ENCODE measurements at regions not wholly inside any gene's neighbourhood (a gene's known extent, or its start where the extent isn't known, plus 50 kb on each side); places are given as distances from the start of the nearest gene placed in this dataset.

DNA sequence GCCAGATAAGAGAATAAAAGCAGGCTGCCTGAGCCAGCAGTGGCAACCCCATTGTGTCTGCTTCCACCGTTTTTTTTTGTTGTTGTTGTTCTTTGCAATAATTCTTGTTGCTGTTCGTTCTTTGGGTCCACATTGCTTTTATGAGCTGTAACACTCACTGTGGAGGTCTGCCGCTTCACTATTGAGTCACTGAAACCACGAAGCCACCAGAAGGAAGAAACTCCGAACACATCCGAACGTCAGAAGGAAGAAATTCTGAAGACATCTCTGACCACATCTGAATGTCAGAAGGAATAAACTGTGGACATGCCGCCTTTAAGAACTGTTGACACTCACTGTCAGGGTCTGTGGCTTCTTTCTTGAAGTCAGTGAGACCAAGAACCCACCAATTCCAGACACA is 110.5 kb downstream of the PCDH18 start:
- CTCF ChIA-PET: no interaction called here
- Histone ChIP-seq H3K27me3 (replicated peaks; ENCODE audit: insufficient read depth, low read depth, low read length, poor library complexity) (no peaks in the 10 kb centered on the region), H3K27ac (ENCODE audit: low read depth, low read length, poor library complexity, severe bottlenecking) (no peak overlapping the region), H3K4me3 (ENCODE audit: low read depth, low read length, poor library complexity, severe bottlenecking) (no peak overlapping the region), H3K4me1 (ENCODE audit: insufficient read depth, low read length, poor library complexity, severe bottlenecking) (no peaks in the 10 kb centered on the region), H3K9me3 (ENCODE audit: low read depth, low read length, poor library complexity, severe bottlenecking) (no peaks in the 10 kb centered on the region), H3K36me3 (ENCODE audit: insufficient read depth, low read length, poor library complexity, severe bottlenecking) (no peaks in the 10 kb centered on the region)
- no peak for DNase-seq (ENCODE audit: low spot score)
- BruUV-seq (replicated peaks): no TSS peak
- POLR2A ChIA-PET (ENCODE audit: low non-redundant PET): interaction anchor here (0.7 kb wide), 1 partner anchor 1189 kb away, joined by 3 read pairs; no protein-coding TSS in a partner anchor
- TF ChIP-seq CTCF (conservative IDR thresholded peaks at IDR 0.05; ENCODE audit: low read depth, low read length) (no peak), EZH2 (IDR thresholded peaks at IDR 0.05; ENCODE audit: borderline replicate concordance, low read depth, low read length, poor library complexity, severe bottlenecking) (no peak)
- intact Hi-C loops (cut with micrococcal nuclease; ENCODE audit: unreplicated experiment): no loop called here

DNA sequence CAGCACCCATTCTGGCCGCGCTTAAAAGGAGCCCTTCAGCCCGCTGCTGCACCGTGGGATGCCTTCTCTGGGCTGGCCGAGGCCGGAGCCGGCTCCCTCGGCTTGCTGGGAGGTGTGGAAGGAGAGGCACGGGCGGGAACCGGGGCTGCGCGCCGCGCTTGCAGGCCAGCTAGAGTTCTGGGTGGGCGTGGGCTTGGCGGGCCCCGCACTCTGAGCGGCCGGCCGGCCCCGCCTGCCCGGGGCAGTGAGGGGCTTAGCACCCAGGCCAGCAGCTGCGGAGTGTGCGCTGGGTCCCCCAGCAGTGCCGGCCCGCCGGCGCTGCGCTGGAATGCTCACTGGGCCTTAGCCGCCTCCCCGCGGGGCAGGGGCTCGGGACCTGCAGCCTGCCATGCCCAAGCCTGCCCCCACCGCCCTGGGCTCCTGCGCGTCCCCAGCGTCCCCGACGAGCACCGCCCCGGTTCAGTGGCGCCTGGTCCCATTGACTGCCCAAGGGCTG is 111.3 kb downstream of the PCDH18 start:
- Histone ChIP-seq H3K9me3 (ENCODE audit: low read depth, low read length, poor library complexity, severe bottlenecking) (no peaks in the 10 kb centered on the region), H3K4me1 (ENCODE audit: insufficient read depth, low read length, poor library complexity, severe bottlenecking) (no peaks in the 10 kb centered on the region), H3K36me3 (ENCODE audit: insufficient read depth, low read length, poor library complexity, severe bottlenecking) (no peaks in the 10 kb centered on the region), H3K4me3 (ENCODE audit: low read depth, low read length, poor library complexity, severe bottlenecking) (no peak overlapping the region), H3K27ac (ENCODE audit: low read depth, low read length, poor library complexity, severe bottlenecking) (no peak overlapping the region), H3K27me3 (replicated peaks; ENCODE audit: insufficient read depth, low read depth, low read length, poor library complexity) (no peaks in the 10 kb centered on the region)
- CTCF ChIA-PET: no interaction called here
- no peak for TF ChIP-seq EZH2 (IDR thresholded peaks at IDR 0.05; ENCODE audit: borderline replicate concordance, low read depth, low read length, poor library complexity, severe bottlenecking)
- TF ChIP-seq CTCF (conservative IDR thresholded peaks at IDR 0.05; ENCODE audit: low read depth, low read length): no peak
- intact Hi-C loops (cut with micrococcal nuclease; ENCODE audit: unreplicated experiment): no loop called here
- POLR2A ChIA-PET (ENCODE audit: low non-redundant PET): no interaction called here
- DNase-seq (ENCODE audit: low spot score): no peak
- BruUV-seq (replicated peaks): no TSS peak

GRCh38 chr4:137417676-137418075 is 114.6 kb downstream of the PCDH18 start:
- Histone ChIP-seq H3K4me3 (ENCODE audit: low read depth, low read length, poor library complexity, severe bottlenecking) (no peak overlapping the region), H3K9me3 (ENCODE audit: low read depth, low read length, poor library complexity, severe bottlenecking) (no peaks in the 10 kb centered on the region), H3K27ac (ENCODE audit: low read depth, low read length, poor library complexity, severe bottlenecking) (no peak overlapping the region), H3K36me3 (ENCODE audit: insufficient read depth, low read length, poor library complexity, severe bottlenecking) (no peaks in the 10 kb centered on the region), H3K4me1 (ENCODE audit: insufficient read depth, low read length, poor library complexity, severe bottlenecking) (no peaks in the 10 kb centered on the region), H3K27me3 (replicated peaks; ENCODE audit: insufficient read depth, low read depth, low read length, poor library complexity) (no peaks in the 10 kb centered on the region)
- no peak for TF ChIP-seq EZH2 (IDR thresholded peaks at IDR 0.05; ENCODE audit: borderline replicate concordance, low read depth, low read length, poor library complexity, severe bottlenecking)
- TF ChIP-seq CTCF (conservative IDR thresholded peaks at IDR 0.05; ENCODE audit: low read depth, low read length): no peak
- DNase-seq (ENCODE audit: low spot score): no peak
- ChIA-PET CTCF (no interaction called here), POLR2A (ENCODE audit: low non-redundant PET) (no interaction called here)
- BruUV-seq (replicated peaks): no TSS peak
- intact Hi-C loops (cut with micrococcal nuclease; ENCODE audit: unreplicated experiment): no loop called here

All from A673 (cell line).